ENCODE measurements at regions not wholly inside any gene's neighbourhood (a gene's known extent, or its start where the extent isn't known, plus 50 kb on each side); places are given as distances from the start of the nearest gene placed in this dataset.
"Not testable (repeated sequence)": the region's sequence is repeated elsewhere in the genome, so short reads cannot be mapped to it uniquely, and the experiment has no call there.

DNA sequence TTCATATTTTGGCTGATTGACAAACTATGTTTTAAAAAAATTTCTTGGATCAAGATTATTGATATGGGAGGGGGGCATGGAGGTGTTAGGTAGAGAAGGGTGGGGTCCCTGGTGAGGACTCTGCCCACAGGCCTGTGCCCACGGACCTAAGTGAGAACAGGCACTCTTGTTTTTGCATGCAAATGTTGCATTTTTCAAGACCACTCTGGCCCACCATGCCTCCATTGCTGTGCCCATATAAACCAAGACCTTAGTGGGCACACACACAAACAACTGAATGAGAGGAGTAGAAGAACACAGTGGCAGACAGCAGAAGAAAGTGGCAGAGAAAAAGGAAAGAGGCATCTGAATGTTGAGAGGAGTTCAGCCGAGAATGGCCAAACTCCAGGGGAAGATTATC lies 69.6 kb upstream of the ZNF98 start:
- no peak overlapping the region for H3K27ac ChIP-seq
- no peak for TF ChIP-seq ZFX (IDR thresholded peaks at IDR 0.05; ENCODE audit: borderline replicate concordance)
- TF ChIP-seq, protein P1, sequence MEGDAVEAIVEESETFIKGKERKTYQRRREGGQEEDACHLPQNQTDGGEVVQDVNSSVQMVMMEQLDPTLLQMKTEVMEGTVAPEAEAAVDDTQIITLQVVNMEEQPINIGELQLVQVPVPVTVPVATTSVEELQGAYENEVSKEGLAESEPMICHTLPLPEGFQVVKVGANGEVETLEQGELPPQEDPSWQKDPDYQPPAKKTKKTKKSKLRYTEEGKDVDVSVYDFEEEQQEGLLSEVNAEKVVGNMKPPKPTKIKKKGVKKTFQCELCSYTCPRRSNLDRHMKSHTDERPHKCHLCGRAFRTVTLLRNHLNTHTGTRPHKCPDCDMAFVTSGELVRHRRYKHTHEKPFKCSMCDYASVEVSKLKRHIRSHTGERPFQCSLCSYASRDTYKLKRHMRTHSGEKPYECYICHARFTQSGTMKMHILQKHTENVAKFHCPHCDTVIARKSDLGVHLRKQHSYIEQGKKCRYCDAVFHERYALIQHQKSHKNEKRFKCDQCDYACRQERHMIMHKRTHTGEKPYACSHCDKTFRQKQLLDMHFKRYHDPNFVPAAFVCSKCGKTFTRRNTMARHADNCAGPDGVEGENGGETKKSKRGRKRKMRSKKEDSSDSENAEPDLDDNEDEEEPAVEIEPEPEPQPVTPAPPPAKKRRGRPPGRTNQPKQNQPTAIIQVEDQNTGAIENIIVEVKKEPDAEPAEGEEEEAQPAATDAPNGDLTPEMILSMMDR (IDR thresholded peaks at IDR 0.05) = no peak

DNA sequence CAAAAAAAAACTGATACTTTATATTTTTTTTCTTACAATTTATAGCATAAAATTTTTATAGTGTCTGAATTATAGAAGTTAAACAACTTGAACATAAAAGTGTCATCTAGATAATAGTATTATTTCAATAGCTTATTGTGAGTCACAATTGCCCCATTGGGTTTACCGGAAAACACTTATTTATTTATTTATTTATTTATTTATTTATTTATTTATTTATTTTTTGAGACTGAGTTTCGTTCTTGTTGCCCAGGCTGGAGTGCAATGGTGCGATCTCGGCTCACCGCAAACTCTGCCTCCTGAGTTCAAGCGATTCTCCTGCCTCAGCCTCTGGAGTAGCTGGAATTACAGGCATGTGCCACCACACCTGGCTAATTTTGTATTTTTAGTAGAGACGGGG lies 61.4 kb upstream of the ZNF98 start:
- not testable (repeated sequence) for H3K27ac ChIP-seq

DNA sequence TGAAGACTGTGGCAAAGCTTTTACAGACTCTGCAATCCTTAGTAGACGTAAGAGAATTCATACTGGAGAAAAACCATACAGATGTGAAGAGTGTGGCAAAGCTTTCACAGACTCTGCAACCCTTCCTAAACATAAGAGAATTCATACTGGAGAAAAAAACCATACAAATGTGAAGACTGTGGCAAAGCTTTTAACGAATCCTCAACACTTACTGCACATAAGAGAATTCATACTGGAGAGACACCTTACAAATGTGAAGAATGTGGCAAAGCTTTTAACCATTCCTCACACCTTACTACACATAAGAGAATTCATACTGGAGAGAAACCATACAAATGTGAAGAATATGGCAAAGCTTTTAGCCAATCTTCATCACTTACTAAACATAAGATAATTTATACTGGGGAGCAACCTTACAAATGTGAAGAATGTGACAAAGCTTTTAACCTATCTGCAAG lies 50.1 kb upstream of the ZNF98 start:
- TF ChIP-seq, protein P1 (IDR thresholded peaks at IDR 0.05) = no peak
- TF ChIP-seq ZFX (IDR thresholded peaks at IDR 0.05; ENCODE audit: borderline replicate concordance) = no peak

More for the DNA sequence above, 50.1 kb upstream of the ZNF98 start:
- H3K27ac ChIP-seq = no peak overlapping the region

Data from 22Rv1 (cell line).